Suppressor macrophage treated with lipopolysaccharide for 1 hour (primary cell): ENCODE measurements at regions not wholly inside any gene's neighbourhood (a gene's known extent, or its start where the extent isn't known, plus 50 kb on each side); places are given as distances from the start of the nearest gene placed in this dataset.
"Not testable (repeated sequence)": the region's sequence is repeated elsewhere in the genome, so short reads cannot be mapped to it uniquely, and the experiment has no call there.

Source experiments
- DNase-seq, 3 donors: peaks; one replicate each; pipeline ENCODE4 v3.0.0-alpha.2; 2020 to 2022

GRCh38 chr4:78691971-78692821 is 84.0 kb upstream of the BMP2K start:
- peak; percentile 47 to 57 (median 48) for DNase-seq

- DNase-seq, result no peak
These were observed 83.4 kb upstream of the BMP2K start for GRCh38 chr4:78692822-78693170.

- peak; percentile 69 to 88 (median 80) for DNase-seq
These were observed 82.2 kb upstream of the BMP2K start for GRCh38 chr4:78693777-78694456.

GRCh38 chr4:78694457-78694787 is 81.7 kb upstream of the BMP2K start:
- no peak for DNase-seq

DNA sequence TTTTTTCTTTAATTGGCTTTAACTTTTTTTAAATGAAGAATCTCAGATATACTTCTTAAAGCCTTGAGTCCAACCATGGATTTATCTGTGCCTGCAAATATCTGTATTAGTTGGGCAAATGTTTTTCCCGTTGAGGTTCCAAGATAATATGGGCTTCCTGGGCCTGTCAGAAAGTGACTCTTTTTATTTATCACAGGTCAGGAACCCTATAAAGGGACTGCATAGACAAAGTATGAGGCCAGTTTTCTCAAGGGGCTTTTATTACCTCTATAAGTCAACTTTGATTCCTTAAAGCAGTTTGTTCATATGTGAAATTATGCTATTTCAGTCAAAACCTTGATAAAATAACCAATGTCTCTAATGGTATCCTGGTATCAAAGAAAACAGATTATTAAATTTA is 80.2 kb upstream of the BMP2K start:
- no peak for DNase-seq

DNA sequence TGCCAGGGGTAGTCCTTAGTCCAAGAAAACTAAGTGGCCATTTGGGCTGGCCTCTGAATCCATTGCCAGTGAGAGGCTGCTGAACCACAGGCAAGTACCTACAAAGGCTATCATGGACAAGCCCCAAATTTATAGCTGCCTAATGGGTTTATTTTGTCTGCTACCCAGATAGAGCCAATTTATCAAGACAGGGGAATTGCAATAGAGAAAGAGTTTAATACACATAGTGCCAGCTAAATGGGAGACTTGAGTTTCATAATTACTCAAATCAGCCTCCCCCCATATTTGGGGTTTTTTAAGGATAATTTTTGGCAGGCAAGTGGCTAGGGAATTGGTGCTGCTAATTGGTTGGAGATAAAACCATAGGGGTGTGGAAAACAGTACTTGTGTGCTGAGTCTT is 73.1 kb upstream of the BMP2K start:
- DNase-seq, result no peak

DNA sequence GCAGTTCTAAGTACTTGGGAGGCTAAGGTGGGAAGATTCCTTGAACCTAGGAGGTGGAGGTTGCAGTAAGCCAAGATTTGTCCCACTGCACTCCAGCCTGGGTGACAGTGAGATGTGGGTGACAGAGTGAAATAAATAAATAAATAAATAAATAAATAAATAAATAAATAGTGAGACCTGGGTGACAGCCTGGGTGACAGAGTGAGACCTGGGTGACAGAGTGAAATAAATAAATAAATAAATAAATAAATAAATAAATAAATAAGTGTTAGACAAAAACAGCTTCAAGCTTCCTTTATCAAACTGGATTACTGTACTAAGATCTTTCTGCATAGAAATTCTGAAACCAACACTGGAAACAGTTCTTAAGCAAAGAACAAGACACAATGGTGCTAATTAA is 71.8 kb upstream of the BMP2K start:
- no peak for DNase-seq

DNA sequence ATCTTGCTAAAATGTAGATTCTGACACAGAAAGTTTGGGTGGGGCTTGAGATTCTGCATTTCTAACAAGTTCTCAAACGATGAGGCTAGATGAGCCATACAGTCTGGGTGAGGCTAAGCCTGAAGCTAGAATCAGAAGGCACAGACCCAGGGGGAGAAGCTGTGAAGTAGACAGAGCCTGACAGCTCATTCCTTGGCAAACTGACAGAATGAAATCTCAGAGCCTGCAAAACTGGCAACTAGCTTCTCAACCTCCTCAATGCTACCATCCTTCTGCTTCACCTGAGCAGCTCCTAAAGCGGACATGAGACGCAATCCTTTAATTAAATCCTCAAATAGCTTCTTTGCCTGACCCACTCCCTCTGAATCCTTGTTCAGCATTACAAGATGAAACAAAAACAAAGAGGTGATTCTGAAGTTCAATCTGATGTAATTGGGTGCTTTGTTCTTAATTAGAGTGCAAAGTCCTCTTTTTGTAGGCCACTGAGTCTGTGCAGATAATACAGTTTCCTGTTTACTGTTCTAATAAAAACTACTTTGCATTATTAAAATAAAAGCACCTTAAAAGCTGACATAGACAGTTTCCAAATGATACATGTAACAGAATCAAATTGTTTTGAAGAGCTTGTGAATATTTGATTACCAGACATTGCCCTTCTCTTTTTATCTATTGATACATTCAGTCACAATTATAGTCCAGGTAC is 71.0 kb upstream of the BMP2K start:
- DNase-seq, result no peak

- DNase-seq, result no peak
These were observed 69.8 kb upstream of the BMP2K start for GRCh38 chr4:78706302-78706701.

DNA sequence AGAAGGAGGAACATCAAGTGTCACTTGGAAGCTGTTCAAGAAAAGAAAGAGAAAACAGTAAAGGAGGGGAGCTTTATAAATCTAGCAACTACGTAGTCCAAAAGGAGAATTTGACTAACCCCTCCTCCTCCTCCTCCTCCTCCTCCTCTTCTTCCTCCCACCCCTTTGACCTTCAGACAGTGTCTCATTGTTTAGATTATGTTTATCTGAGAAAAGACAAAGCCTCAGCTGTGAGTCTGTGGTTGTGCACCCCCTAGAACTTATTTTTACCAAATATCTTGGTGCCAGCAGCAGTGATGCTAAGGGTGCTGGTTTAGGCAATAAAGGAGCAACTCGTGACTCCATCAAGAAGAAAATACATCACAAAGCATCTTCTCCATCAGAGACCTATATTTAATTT is 68.9 kb upstream of the BMP2K start:
- no peak for DNase-seq

GRCh38 chr4:78707793-78708192 is 68.4 kb upstream of the BMP2K start:
- DNase-seq, result no peak

DNA sequence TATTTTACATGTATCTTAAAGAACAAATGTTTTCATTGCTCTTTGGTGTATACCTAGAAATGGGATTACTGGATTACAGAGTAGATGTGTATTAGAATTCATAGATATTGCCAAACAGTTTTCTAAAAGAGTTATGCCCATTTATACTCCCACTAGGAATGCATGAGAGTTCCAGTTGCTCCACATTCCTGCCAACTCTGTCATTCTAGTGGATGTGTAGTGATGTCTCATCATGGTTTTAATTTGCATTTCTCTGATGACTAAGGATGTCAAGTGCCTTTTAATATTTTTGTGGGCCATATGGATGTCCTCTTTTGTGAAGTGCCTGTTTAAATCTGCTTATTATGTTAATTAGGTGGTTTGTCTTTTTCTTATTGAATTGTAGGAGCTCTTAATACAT is 65.6 kb upstream of the BMP2K start:
- DNase-seq, result peak in 2 of 3 donors; percentile 28 to 31

DNA sequence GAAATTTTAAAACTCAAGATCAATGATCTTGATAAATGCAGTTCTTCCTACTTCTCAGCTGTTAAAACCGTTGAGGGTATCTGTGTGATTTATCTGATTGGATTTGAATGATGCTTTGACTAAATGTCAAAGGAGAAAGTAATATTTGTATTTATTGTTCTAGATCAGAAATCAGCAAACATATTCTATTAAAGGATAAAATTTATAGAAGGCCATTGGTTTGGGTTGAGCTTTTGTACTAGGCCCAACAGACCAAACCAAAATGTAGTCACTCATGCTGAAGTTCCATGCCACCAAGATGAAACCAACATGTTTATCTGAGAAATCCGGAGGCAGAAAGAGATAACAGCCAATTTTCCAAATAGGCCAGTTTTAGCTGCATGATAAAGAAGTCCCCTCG is 64.5 kb upstream of the BMP2K start:
- no peak for DNase-seq

DNA sequence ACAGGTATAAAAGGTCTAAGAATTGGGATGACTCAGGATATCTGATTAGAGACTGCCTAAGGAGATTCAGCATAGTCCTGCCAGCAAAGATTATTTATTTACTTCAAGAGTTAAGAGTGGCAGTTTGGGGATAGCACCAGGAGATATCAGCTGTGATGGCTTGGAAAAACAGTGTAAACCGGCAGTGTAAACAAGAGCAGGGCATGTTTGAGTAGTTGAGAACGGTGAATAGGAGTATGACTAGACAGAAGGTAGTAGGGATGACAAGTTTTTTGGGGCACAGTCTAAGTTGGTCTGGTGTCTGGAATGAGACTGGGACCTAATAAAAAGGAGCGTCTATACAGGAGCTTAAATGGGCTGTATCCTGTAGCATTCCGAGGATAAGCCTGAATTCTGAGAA is 61.6 kb upstream of the BMP2K start:
- DNase-seq, result not testable (repeated sequence)

DNA sequence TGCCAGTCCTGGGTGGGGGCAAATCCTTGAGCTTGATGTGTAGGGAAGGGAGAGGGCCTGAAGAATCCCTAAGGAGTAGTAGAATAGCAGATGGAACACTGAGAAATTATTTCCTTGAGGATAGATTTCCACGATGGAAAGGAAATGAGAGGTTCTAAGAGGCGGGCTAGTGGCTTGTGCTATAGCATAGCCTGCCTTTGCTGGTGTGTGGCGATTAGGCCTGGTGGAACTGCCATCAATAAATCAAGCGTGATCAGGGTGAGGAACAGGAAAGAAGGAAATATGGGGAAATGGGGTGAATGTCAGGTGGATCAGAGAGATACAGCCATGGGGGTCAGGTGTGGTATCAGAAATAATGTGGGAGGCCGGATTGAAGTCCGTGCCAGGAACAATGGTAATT is 60.8 kb upstream of the BMP2K start:
- DNase-seq, result not testable (repeated sequence)

- not testable (repeated sequence) for DNase-seq
These were observed 58.4 kb upstream of the BMP2K start for GRCh38 chr4:78717712-78718111.

GRCh38 chr4:78720204-78720603 is 55.9 kb upstream of the BMP2K start:
- DNase-seq, result no peak

GRCh38 chr4:78720994-78721677 is 55.0 kb upstream of the BMP2K start:
- DNase-seq, result peak in 2 of 3 donors; percentile 40

DNA sequence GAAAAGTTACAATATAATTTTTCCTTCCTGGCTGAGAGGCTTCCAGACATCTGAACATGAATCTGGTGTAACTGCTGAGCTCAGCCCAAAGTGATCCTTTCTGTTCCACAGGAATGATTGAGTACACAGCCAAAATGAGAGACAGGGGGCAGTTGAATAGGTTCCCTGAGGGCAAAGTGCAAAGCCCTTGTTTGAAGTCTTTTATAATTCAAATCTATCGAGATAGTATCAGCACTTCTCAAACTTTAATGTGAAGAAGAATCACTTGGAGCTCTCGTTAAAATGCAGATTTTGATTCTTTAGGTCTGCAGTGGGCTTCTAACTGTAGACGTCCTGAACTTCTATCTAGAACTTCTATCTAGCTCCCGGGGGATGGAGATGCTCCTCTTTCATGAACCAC is 54.4 kb upstream of the BMP2K start:
- no peak for DNase-seq

DNA sequence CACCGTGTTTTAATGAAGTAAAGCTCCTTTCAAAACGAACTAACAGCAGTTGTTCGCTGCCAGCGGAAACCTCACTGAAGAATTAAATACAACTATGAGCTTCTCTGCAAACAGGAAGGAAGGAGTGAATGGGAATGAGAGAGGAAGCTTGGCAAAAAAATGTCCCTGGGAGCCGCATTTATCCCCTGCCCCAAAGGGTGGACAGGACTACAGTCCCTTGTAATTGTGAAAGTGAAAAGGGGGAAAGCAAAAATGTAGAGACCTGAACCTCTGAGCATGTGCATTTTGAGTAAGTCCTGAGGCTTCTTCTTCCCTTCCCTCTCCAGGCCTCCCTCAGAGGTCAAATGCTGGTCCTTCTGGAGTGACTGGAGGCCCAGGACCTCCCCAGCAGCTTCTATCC is 53.8 kb upstream of the BMP2K start:
- no peak for DNase-seq

DNA sequence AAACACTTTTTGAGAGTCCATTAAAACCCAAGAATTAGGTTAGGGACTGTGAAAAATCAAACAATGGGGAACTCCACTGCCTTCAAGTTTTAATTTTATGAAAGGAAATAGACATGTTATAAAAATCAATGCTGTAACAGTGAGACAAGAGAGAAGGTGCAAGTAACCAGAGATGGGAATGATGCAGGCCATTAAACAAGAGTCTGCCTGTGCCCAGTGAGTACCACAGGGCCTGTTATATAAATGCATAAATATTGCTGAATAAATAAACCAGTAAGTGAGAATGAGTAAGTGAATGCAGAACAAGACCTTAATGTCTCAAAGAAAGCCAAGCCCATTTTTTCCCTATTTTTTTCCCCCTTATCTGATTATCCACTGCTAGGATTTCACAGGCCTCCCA is 53.3 kb upstream of the BMP2K start:
- DNase-seq, result no peak
